Gastroesophageal sphincter (tissue), 4 donors: ENCODE measurements at regions not wholly inside any gene's neighbourhood (a gene's known extent, or its start where the extent isn't known, plus 50 kb on each side); places are given as distances from the start of the nearest gene placed in this dataset.

Source experiments
- ATAC-seq: fragments of 150-250 bp; one replicate; pipeline ENCODE4 v1.9.1; 2016; ENCODE audit warnings: mild to moderate bottlenecking, moderate library complexity
- H3K27ac ChIP-seq, 4 donors: fragments of 200-600 bp; sonication (generic) in 3 of 4; 1 replicate in 3 of 4; 2 replicates in 1 of 4; pipeline ENCODE4 v1.5.1; 2016 to 2019
- H3K27me3 ChIP-seq: fragments of 200-600 bp; sonication (generic); one replicate; pipeline ENCODE4 v1.5.1; 2019
- H3K36me3 ChIP-seq, 2 donors: fragments of 200-600 bp; sonication (generic); one replicate each; pipeline ENCODE4 v1.5.1; 2019; ENCODE audit warnings: control low read depth in 1 of 2
- H3K4me1 ChIP-seq, 3 donors: fragments of 200-600 bp; sonication (generic); 1 replicate in 2 of 3; 2 replicates in 1 of 3; pipeline ENCODE4 v1.5.1; 2016 to 2019; ENCODE audit warnings: control low read depth in 2 of 3
- H3K4me3 ChIP-seq, 2 donors: fragments of 200-600 bp; sonication (generic); one replicate each; pipeline ENCODE4 v1.5.1; 2019; ENCODE audit warnings: mild to moderate bottlenecking in 1 of 2, moderate library complexity in 1 of 2
- H3K9me3 ChIP-seq, 3 donors: fragments of 200-600 bp; sonication (generic); one replicate each; pipeline ENCODE4 v1.5.1; 2017 to 2019; ENCODE audit warnings: control low read depth in 2 of 3
- EP300 ChIP-seq: sonication (generic); formaldehyde crosslinking; IDR thresholded peaks from one replicate; pipeline ENCODE4 v1.6.1; 2017; ENCODE audit warnings: antibody characterized with exemption, mild to moderate bottlenecking
- POLR2A ChIP-seq, 2 donors: fragments of 450-650 bp; IDR thresholded peaks; one replicate each; pipeline ENCODE4 v1.6.1; 2017; ENCODE audit warnings: antibody characterized with exemption in 2 of 2, mild to moderate bottlenecking in 2 of 2, moderate library complexity in 1 of 2
- POLR2AphosphoS5 ChIP-seq: sonication (generic); formaldehyde crosslinking; IDR thresholded peaks from one replicate; pipeline ENCODE4 v1.6.1; 2017; ENCODE audit warnings: antibody characterized with exemption
- WGBS, 2 donors: methylation state at CpG; one replicate each; pipeline ENCODE4 v1.1.5; 2018; ENCODE audit warnings: low coverage in 1 of 2; 5-methylcytosine and 5-hydroxymethylcytosine counted together
- TF ChIP-seq, protein P1 (sequence below), 4 experiments: fragments of 200-600 bp in 2 of 4; fragments of 450-650 bp in 2 of 4; sonication (generic) in 1 of 4; IDR thresholded peaks; one replicate each; pipeline ENCODE4 v1.5.1; 2017 to 2019; ENCODE audit warnings: antibody characterized with exemption in 4 of 4, mild to moderate bottlenecking in 2 of 4, moderate library complexity in 2 of 4

- no peak for TF ChIP-seq POLR2A (IDR thresholded peaks at IDR 0.05)
- no peak for TF ChIP-seq POLR2AphosphoS5
- TF ChIP-seq EP300: no peak
- TF ChIP-seq, protein P1, sequence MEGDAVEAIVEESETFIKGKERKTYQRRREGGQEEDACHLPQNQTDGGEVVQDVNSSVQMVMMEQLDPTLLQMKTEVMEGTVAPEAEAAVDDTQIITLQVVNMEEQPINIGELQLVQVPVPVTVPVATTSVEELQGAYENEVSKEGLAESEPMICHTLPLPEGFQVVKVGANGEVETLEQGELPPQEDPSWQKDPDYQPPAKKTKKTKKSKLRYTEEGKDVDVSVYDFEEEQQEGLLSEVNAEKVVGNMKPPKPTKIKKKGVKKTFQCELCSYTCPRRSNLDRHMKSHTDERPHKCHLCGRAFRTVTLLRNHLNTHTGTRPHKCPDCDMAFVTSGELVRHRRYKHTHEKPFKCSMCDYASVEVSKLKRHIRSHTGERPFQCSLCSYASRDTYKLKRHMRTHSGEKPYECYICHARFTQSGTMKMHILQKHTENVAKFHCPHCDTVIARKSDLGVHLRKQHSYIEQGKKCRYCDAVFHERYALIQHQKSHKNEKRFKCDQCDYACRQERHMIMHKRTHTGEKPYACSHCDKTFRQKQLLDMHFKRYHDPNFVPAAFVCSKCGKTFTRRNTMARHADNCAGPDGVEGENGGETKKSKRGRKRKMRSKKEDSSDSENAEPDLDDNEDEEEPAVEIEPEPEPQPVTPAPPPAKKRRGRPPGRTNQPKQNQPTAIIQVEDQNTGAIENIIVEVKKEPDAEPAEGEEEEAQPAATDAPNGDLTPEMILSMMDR (IDR thresholded peaks at IDR 0.05): no peak
- no peak overlapping the region for H3K4me3 ChIP-seq
- no peak for ATAC-seq
- WGBS, 2 donors: 39 to 52% methylated on average over 4 of the region's 4 CpGs
- peaks cover 4% of the 10 kb centered on the region for H3K27me3 ChIP-seq
- H3K36me3 ChIP-seq: no peaks in the 10 kb centered on the region
- H3K9me3 ChIP-seq: no peaks in the 10 kb centered on the region
- no peak overlapping the region for H3K27ac ChIP-seq
- H3K4me1 ChIP-seq: no peaks in the 10 kb centered on the region
Measured at GRCh38 chr1:166354406-166354805, 187.6 kb upstream of the FAM78B start.

GRCh38 chr1:166365081-166365480, 198.3 kb upstream of the FAM78B start:
- H3K27ac ChIP-seq: no peak overlapping the region
- H3K27me3 ChIP-seq: no peaks in the 10 kb centered on the region
- H3K9me3 ChIP-seq: peaks cover 0 to 10% (median 0%) of the 10 kb centered on the region in 3 donors
- no peaks in the 10 kb centered on the region for H3K36me3 ChIP-seq
- no peaks in the 10 kb centered on the region for H3K4me1 ChIP-seq
- TF ChIP-seq POLR2AphosphoS5: no peak
- TF ChIP-seq, protein P1 (IDR thresholded peaks at IDR 0.05): no peak
- no peak for TF ChIP-seq EP300
- TF ChIP-seq POLR2A (IDR thresholded peaks at IDR 0.05): no peak
- no peak overlapping the region for H3K4me3 ChIP-seq
- no peak for ATAC-seq
- WGBS, 2 donors: 87 to 92% methylated on average over 2 to 4 of the region's 4 CpGs

DNA sequence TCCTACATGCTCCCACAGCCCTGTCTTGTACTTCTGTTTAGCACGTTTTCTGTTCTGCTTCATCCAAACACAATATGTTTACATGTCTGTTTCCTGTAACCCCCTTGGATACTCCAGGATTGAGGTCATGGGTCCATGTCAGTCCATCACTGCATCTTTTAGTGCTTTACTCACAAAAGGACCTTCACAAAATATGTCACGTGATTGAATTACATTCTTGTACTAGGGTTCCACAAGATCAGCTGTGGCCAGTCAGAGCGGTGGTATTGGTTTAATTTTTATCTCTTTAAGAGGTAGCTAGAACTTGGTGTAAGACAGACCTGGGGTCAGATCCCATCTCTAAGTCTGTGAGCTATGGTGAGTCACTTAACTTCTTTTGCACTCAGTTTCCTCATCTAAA, 201.2 kb upstream of the FAM78B start:
- no peaks in the 10 kb centered on the region for H3K4me1 ChIP-seq
- H3K27ac ChIP-seq: no peak overlapping the region
- no peak overlapping the region for H3K4me3 ChIP-seq
- peaks cover 0 to 10% (median 0%) of the 10 kb centered on the region in 3 donors for H3K9me3 ChIP-seq
- no peaks in the 10 kb centered on the region for H3K27me3 ChIP-seq
- no peaks in the 10 kb centered on the region for H3K36me3 ChIP-seq
- WGBS, 2 donors: 63 to 74% methylated on average over 2 to 3 of the region's 3 CpGs
- no peak for ATAC-seq
- TF ChIP-seq, protein P1 (IDR thresholded peaks at IDR 0.05): no peak
- TF ChIP-seq POLR2A (IDR thresholded peaks at IDR 0.05) (no peak), POLR2AphosphoS5 (no peak), EP300 (no peak)

DNA sequence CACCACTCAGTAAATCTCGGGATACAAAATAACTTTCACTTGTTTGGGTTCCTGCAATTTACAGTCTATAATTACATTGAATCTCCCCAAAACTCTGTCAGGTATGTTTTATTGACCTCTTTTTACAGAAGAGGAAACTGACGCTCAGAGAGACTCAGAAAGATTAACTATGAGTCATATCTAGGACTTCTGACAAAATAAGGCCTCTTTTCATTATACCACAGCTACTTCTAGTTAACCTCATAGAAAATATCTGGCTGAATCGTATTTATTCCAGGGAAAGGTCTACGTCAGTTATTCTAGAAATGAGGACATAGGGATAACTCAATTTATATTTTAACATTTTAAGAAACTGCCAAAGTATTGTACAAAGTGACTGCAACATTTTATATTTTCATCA, 211.1 kb upstream of the FAM78B start:
- TF ChIP-seq EP300 (no peak), POLR2A (IDR thresholded peaks at IDR 0.05) (no peak), POLR2AphosphoS5 (no peak)
- TF ChIP-seq, protein P1 (IDR thresholded peaks at IDR 0.05): no peak
- 77 to 79% methylated on average over 4 of the region's 4 CpGs for WGBS, 2 donors
- Histone ChIP-seq H3K4me1 (no peaks in the 10 kb centered on the region), H3K36me3 (no peaks in the 10 kb centered on the region), H3K9me3 (no peaks in the 10 kb centered on the region), H3K27ac (no peak overlapping the region), H3K27me3 (no peaks in the 10 kb centered on the region), H3K4me3 (no peak overlapping the region)
- no peak for ATAC-seq

- Histone ChIP-seq H3K9me3 (no peaks in the 10 kb centered on the region), H3K4me1 (no peaks in the 10 kb centered on the region), H3K4me3 (no peak overlapping the region), H3K27ac (no peak overlapping the region), H3K36me3 (no peaks in the 10 kb centered on the region), H3K27me3 (no peaks in the 10 kb centered on the region)
- WGBS, 2 donors: 63 to 68% methylated on average over 3 of the region's 4 CpGs
- TF ChIP-seq, protein P1 (IDR thresholded peaks at IDR 0.05): no peak
- TF ChIP-seq POLR2A (IDR thresholded peaks at IDR 0.05) (no peak), EP300 (no peak), POLR2AphosphoS5 (no peak)
- no peak for ATAC-seq
Measured at GRCh38 chr1:166378805-166379204, 212.0 kb upstream of the FAM78B start.
